GM12878 (cell line): ENCODE measurements at regions not wholly inside any gene's neighbourhood (a gene's known extent, or its start where the extent isn't known, plus 50 kb on each side); places are given as distances from the start of the nearest gene placed in this dataset.

Experiments used
- CHD4 ChIP-seq: fragments of 200-600 bp; sonication (generic); IDR thresholded peaks from 2 replicates; pipeline ENCODE4 v1.6.1; 2016; ENCODE audit warnings: mild to moderate bottlenecking
- CTCF ChIP-seq, 3 experiments: IDR thresholded peaks in 2 of 3; conservative IDR thresholded peaks in 1 of 3; 2 replicates each; pipeline ENCODE4 v1.5.1; 2011; ENCODE audit warnings: low read depth in 3 of 3, low read length in 3 of 3, mild to moderate bottlenecking in 3 of 3, control low read depth in 2 of 3, moderate library complexity in 2 of 3, inconsistent platforms in 1 of 3, mixed read lengths in 1 of 3; ENCODE audit not compliant: control insufficient read depth in 2 of 3, insufficient read depth in 1 of 3; ENCODE audit errors: extremely low read depth in 1 of 3
- EED ChIP-seq: sonication (generic); IDR thresholded peaks from 2 replicates; pipeline ENCODE4 v1.6.1; 2016; ENCODE audit warnings: antibody characterized with exemption, low read depth
- EZH2 ChIP-seq: IDR thresholded peaks from 2 replicates; pipeline ENCODE4 v1.6.1; 2012; ENCODE audit warnings: low read depth, mild to moderate bottlenecking, control low read depth, inconsistent platforms, low read length, borderline replicate concordance; ENCODE audit not compliant: control insufficient read depth
- GATAD2B ChIP-seq: fragments of 450-650 bp; conservative IDR thresholded peaks from 2 replicates; pipeline ENCODE4 v1.6.1; 2017; ENCODE audit warnings: low read depth, mild to moderate bottlenecking, moderate library complexity
- NR2F1 ChIP-seq: fragments of 450-650 bp; conservative IDR thresholded peaks from 2 replicates; pipeline ENCODE4 v1.6.1; 2017; ENCODE audit warnings: mild to moderate bottlenecking

DNA sequence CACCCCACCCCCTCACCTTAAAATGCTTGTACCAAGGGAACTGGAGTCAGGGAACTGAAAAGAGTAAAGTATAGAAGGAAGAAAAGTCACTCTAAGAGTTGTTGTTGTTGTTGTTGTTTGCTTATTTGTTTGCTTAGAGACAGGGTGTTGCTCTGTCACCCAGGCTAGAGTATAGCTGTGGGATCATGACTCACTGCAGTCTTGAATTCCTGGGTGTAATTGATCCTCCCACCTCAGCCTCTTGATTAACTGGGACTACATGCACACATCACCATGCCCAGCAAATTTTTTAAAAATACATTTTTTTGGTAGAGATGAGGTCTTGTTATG is 681.6 kb upstream of the GJE1 start:
- TF ChIP-seq CTCF (IDR thresholded peaks at IDR 0.05 in 2 of 3, conservative IDR thresholded peaks at IDR 0.05 in 1 of 3; ENCODE audit: control insufficient read depth in 2 of 3, extremely low read depth in 1 of 3, insufficient read depth in 1 of 3, low read depth in 3 of 3, low read length in 3 of 3) (no peak), EZH2 (no peak), EED (no peak), CHD4 (no peak), GATAD2B (no peak), NR2F1 (no peak)
